Muscle of back (tissue), 3 donors: ENCODE measurements at regions not wholly inside any gene's neighbourhood (a gene's known extent, or its start where the extent isn't known, plus 50 kb on each side); places are given as distances from the start of the nearest gene placed in this dataset.
A peak's percentile ranks its signal among the peaks of the same experiment; 100 is the strongest.

Experiments
- DNase-seq, 3 donors: peaks; one replicate each; pipeline versions ENCODE4 v3.0.0 to v3.0.0-alpha.2; 2013

GRCh38 chr6:146903451-146903850 lies 300.8 kb upstream of the STXBP5 start:
- DNase-seq, result no peak

DNA sequence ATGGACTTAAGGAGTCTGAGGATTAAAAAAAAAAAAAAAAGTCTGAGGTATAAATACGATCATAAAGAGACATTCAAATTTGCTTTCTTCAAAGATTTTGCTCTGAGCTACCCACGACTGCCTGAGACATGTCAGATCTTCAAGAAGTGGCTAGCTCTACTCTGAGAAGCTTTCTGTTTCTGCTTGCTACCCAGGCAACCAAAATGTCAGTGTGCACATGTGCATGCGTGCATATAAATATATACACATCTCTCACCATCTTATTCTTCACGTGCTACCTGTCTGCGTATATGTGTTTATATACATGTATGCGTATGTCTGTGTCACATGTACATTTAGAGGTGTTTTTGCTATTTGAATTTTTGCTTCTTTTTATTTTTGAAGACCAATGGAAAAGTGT lies 299.6 kb upstream of the STXBP5 start:
- no peak for DNase-seq

GRCh38 chr6:146905181-146905704 lies 299.0 kb upstream of the STXBP5 start:
- DNase-seq, result peak in 2 of 3 donors; percentile 22 to 41

GRCh38 chr6:146908786-146909185 lies 295.4 kb upstream of the STXBP5 start:
- DNase-seq, result no peak

GRCh38 chr6:146909376-146909775 lies 294.8 kb upstream of the STXBP5 start:
- DNase-seq, result no peak

GRCh38 chr6:146909886-146910285 lies 294.3 kb upstream of the STXBP5 start:
- DNase-seq, result no peak

DNA sequence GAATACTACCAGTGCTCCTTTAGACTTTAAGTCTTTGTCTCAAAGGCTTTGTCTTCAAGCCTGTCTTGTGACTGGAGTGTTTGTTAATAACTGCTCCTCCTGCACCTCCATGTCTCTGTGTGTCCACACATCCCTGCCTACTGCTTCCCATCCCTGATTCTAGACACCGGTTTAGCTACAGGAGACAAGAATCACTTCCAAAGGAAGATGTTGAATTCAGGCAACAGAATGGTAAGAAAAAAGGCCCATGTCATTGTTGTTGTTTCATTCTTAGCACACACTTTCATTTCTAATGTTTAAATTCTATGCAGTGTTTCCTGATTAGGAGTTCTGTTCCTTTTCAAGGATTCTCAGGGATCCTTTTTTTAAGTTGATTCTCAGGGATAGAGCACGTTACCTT lies 293.6 kb upstream of the STXBP5 start:
- DNase-seq, result no peak

GRCh38 chr6:146911635-146912215 lies 292.5 kb upstream of the STXBP5 start:
- no peak for DNase-seq

GRCh38 chr6:146912730-146913685 lies 291.2 kb upstream of the STXBP5 start:
- DNase-seq, result no peak

DNA sequence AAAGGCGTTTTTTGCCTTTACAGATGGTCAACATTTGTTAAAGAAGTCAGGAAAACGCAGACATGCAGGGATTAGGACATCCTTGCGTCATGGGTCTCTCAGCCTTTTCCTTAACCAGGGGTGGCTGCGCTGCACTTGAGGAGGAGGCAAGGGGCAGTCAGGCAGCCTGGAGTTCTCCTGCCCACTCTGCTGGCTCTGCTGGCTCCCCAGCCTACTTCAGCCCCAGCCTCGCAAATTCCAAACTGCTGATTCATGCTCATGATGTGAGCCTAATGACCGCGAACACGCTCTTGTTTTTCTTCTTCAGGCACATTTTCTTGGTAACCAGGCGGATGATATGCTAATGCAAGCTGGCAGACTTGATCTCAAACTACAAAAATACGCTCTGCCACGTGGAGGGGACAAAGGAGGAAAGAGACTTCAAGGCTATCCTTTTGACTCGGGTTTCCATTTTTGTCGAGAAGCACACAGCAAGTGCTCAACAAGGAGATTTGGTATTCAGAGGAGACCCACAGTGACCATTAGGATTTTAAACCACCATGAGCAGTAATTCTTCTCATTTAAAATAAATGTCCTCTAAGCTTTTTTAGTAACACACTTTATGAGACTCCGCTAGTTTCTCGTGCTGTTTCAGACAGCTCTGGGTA lies 290.3 kb upstream of the STXBP5 start:
- peak; percentile 56 to 95 (median 79) for DNase-seq

DNA sequence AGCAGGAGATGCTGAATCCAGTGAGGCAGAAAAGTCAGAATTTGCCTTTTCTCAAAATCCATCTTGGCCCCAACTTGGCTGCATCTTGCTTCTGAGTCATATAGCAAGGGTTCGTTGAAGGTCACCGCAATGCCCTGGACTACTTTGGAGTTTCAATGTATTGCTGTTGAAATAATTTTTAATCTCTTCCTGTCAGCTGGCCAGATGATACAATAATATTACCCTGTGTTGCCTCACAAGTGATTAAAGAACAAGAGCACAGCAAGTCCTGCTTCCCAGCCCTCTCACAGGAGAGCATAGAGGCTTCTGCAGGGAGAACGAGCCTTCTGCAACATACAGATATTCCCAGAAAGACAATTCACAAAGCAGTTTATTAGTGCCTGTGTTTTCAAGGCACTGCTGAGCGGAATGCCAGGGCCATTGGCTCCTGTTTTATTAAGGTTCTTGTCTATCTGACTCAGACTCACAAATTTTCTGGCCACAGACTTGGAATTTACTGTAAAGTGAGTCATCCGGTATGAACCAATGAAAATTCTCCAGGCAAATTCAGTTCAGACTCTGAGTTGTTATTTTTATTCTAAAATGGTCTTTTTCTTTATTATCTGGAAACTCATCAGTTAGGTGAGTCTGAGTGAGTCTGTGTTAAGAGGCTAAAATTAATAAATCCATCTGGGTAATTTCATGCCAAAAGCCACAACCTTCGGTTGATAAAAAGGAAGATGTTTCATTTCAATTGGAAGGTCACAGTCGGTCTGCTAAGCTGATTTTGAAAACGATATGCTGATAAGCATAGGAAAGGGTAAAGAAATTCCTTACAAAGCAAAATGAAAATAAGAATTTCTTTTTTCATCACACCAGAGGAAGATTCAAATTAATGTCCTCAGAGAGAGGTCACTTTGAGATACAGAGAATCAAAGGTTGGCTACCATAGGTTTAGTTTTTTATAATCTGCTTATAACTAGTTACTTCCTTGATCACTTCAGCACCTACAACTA lies 289.4 kb upstream of the STXBP5 start:
- DNase-seq, result peak; percentile 75 to 94 (median 83)

DNA sequence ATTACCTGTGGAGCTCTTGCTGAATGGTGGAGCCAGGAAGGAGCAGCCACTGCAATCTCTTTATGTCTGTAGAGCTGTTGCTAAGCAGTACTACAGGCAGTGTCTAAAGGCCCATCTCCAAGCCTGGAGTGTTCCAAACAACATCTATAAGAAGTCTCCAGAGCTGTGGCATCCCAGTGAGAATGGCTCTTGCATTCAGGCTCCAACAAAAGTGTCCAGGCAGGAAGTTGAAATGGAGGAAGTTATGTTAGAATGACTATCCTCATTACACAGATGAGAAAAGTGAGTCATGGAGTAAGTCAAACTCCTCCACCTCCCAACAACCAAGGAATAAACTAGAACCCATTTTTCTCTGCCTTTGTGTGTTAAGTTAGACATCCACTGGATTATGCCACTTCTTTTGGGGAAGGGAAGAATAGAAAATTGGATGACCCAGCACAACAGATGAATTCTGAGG lies 288.5 kb upstream of the STXBP5 start:
- peak in 1 of 3 donors; percentile 30 for DNase-seq

- DNase-seq, result no peak
Measured at GRCh38 chr6:146916435-146917025, 287.7 kb upstream of the STXBP5 start.

DNA sequence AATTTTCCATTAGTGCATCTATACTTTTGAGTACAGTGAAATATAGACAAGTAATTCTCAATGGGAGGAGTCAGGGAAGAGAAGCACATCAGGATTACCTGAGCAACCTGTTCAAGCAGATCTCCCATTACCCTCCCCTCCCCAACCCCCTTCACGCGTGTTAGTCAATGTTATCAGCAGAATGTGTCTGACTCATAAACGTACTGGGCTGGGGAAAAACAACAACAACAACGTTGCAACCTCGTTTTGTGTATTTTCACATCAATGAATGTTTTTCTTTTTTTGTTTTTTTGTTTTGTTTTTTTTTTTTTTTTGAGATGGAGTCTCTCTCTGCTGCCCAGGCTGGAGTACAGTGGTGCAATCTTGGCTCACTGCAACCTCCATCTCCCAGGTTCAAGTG lies 287.0 kb upstream of the STXBP5 start:
- DNase-seq, result no peak

DNA sequence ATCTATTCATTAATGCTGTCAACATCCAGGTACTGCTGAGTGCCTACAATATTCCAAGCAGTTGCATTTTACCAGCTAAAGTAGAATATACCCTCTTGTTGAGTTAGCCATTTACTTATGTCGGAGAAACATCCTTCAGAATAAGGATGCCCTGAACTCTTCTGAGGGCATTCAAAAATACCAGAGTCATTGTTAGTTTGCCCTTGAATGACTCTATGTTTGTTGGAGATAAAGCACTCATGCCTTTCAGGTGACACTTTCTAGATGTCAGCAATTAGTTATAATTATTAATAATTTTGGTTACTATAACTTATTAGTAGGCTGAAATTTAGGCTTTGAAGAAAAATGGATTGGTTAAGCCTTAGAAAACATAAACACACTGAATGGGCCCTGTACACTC lies 286.2 kb upstream of the STXBP5 start:
- DNase-seq, result no peak

DNA sequence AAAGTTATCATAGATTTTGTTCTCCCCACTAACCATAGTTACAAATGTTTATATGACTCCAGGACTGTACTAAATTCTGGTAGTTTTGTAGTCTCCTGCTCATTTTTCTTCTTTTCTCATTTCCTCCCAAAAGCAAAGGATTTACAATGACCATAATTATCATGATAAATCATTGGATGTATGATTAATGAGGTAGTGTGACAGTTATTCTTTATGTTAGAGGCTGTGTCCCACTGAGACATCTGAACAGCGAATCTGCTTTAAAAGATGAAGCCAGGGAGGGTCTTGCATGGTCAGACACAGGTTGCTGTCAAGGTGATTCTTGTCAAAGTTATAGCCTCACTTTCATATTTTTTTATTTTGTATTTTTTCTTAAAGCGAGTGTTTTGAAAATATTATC lies 285.2 kb upstream of the STXBP5 start:
- no peak for DNase-seq

- DNase-seq, result no peak
Measured at GRCh38 chr6:146923205-146923833, 280.9 kb upstream of the STXBP5 start.

DNA sequence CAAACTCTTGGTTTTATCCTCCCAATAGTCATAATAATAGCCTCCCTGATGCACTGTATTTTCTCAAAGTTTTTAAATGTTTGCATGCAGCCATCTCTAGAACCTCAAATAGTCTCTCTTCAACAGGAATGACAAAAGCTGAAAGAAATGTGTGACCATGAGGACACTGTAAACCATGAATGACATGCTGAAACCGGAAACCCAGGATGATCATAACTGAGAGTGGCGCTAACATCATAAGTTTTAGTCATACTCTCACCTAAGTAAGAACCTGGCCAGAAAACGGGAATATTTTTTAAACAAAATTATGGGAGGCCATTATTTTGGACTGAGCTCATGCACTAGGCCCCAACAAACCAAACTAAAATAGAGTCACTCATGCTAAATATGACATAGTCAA lies 278.4 kb upstream of the STXBP5 start:
- DNase-seq, result no peak

- DNase-seq, result no peak
Measured at GRCh38 chr6:146928503-146928902, 275.7 kb upstream of the STXBP5 start.

DNA sequence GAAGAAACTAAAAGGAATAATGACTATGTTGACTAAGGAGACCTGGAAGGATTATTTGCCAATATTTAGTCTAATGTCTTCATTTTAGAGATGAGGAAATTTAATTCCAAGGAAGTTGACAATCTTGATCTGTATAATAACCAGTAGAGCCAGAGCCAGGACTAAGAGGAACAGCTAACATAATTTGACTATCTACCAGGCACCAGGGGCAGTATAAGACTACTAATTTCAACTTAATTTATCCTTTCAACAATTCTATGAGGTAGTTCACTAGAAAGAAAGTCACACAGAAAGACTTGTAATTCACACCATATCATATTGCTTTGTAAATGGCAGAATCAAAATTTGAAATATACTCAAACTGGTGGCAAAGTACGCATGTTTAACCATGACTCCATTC lies 273.0 kb upstream of the STXBP5 start:
- DNase-seq, result no peak
